Thyroid gland (tissue), 4 donors: ENCODE measurements at regions not wholly inside any gene's neighbourhood (a gene's known extent, or its start where the extent isn't known, plus 50 kb on each side); places are given as distances from the start of the nearest gene placed in this dataset.

ENCODE experiments used
- DNase-seq, 2 donors: peaks; one replicate each; pipeline ENCODE4 v3.0.0-alpha.2; 2019
- H3K27ac ChIP-seq, 3 donors: fragments of 200-600 bp; sonication (generic); 1 replicate in 2 of 3; 2 replicates in 1 of 3; pipeline ENCODE4 v1.5.1; 2016 to 2019; ENCODE audit warnings: mild to moderate bottlenecking in 1 of 3, moderate library complexity in 1 of 3
- H3K27me3 ChIP-seq: fragments of 200-600 bp; sonication (generic); one replicate; pipeline ENCODE4 v1.5.1; 2019
- H3K36me3 ChIP-seq, 2 donors: fragments of 200-600 bp; sonication (generic); one replicate each; pipeline ENCODE4 v1.5.1; 2016 to 2019
- H3K4me1 ChIP-seq, 2 donors: fragments of 200-600 bp; sonication (generic); one replicate each; pipeline ENCODE4 v1.5.1; 2017 to 2019
- H3K4me3 ChIP-seq, 3 donors: fragments of 200-600 bp; sonication (generic); replicated peaks in 1 of 3; 1 replicate in 2 of 3; 2 replicates in 1 of 3; pipeline ENCODE4 v1.5.1; 2016; ENCODE audit warnings: mild to moderate bottlenecking in 1 of 3
- H3K9me3 ChIP-seq: fragments of 200-600 bp; sonication (generic); one replicate; pipeline ENCODE4 v1.5.1; 2017
- POLR2A ChIP-seq, 2 donors: fragments of 450-650 bp; IDR thresholded peaks; one replicate each; pipeline ENCODE4 v1.6.1; 2017; ENCODE audit warnings: antibody characterized with exemption in 2 of 2, mild to moderate bottlenecking in 2 of 2, moderate library complexity in 1 of 2
- WGBS, 2 donors: methylation state at CpG; one replicate each; pipeline ENCODE4 v1.1.5; 2017; 5-methylcytosine and 5-hydroxymethylcytosine counted together
- intact Hi-C: fragments of 100-400 bp; cut with DNase I; formaldehyde crosslinking; loops from one replicate; pipeline ENCODE4 v1.15.1; 2023
- TF ChIP-seq, protein P1 (sequence below), 6 experiments: fragments of 200-600 bp in 3 of 6; fragments of 450-650 bp in 3 of 6; sonication (generic) in 3 of 6; IDR thresholded peaks; one replicate each; pipeline ENCODE4 v1.5.1; 2016 to 2019; ENCODE audit warnings: antibody characterized with exemption in 6 of 6, mild to moderate bottlenecking in 2 of 6, inconsistent platforms in 1 of 6, moderate library complexity in 1 of 6

DNA sequence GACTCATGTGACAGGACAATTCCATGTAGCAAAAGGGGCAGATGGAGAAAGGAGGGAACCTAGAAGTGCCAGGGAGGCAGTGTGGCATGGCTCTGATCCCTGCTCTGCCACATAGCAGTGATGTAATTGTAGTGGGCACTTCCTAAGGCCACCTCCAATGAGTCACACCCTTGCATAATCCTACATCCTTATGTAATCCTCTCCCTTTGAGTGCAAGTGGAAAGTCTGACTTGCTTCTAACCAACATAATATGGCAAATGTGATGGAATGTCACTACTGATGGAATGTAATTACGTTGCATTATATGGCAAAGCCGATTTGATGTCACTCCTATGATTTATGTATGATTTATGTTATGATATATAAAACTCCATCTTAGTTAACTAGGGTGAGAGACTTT lies 72.9 kb upstream of the ATP2C1 start:
- TF ChIP-seq POLR2A (IDR thresholded peaks at IDR 0.05) = no peak
- TF ChIP-seq, protein P1, sequence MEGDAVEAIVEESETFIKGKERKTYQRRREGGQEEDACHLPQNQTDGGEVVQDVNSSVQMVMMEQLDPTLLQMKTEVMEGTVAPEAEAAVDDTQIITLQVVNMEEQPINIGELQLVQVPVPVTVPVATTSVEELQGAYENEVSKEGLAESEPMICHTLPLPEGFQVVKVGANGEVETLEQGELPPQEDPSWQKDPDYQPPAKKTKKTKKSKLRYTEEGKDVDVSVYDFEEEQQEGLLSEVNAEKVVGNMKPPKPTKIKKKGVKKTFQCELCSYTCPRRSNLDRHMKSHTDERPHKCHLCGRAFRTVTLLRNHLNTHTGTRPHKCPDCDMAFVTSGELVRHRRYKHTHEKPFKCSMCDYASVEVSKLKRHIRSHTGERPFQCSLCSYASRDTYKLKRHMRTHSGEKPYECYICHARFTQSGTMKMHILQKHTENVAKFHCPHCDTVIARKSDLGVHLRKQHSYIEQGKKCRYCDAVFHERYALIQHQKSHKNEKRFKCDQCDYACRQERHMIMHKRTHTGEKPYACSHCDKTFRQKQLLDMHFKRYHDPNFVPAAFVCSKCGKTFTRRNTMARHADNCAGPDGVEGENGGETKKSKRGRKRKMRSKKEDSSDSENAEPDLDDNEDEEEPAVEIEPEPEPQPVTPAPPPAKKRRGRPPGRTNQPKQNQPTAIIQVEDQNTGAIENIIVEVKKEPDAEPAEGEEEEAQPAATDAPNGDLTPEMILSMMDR (IDR thresholded peaks at IDR 0.05) = no peak
- Histone ChIP-seq H3K36me3 (no peaks in the 10 kb centered on the region), H3K27ac (no peak overlapping the region), H3K4me3 (no peak overlapping the region), H3K4me1 (no peaks in the 10 kb centered on the region), H3K9me3 (no peaks in the 10 kb centered on the region), H3K27me3 (no peaks in the 10 kb centered on the region)
- DNase-seq = no peak
- intact Hi-C loops = no loop called here
- WGBS, 2 donors = 64 to 92% methylated on average over 2 of the region's 2 CpGs

DNA sequence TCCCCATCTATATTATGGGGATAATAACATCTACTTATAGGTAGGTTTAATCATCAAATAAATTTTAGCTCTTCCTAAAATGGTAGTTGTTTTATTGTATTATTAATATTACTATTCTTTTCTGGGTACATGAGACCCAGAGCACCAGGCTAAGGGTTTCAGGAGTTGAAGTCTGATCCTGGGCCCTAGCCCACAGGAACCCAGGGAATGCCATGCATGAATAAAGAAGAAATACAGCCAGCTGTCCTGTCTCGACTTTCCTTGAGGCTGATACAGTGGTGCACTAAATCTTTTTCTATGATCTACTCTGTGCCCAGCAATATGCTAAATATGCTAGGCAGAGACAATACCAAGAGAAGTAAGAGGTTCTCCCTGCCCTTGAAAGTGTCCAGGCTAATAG lies 72.1 kb upstream of the ATP2C1 start:
- no peaks in the 10 kb centered on the region for H3K9me3 ChIP-seq
- 82 to 87% methylated on average over 1 of the region's 1 CpG for WGBS, 2 donors
- no peak overlapping the region for H3K4me3 ChIP-seq
- TF ChIP-seq, protein P1 (IDR thresholded peaks at IDR 0.05) = no peak
- TF ChIP-seq POLR2A (IDR thresholded peaks at IDR 0.05) = no peak
- H3K36me3 ChIP-seq = no peaks in the 10 kb centered on the region
- intact Hi-C loops = no loop called here
- DNase-seq = no peak
- no peaks in the 10 kb centered on the region for H3K27me3 ChIP-seq
- H3K4me1 ChIP-seq = no peaks in the 10 kb centered on the region
- no peak overlapping the region for H3K27ac ChIP-seq

DNA sequence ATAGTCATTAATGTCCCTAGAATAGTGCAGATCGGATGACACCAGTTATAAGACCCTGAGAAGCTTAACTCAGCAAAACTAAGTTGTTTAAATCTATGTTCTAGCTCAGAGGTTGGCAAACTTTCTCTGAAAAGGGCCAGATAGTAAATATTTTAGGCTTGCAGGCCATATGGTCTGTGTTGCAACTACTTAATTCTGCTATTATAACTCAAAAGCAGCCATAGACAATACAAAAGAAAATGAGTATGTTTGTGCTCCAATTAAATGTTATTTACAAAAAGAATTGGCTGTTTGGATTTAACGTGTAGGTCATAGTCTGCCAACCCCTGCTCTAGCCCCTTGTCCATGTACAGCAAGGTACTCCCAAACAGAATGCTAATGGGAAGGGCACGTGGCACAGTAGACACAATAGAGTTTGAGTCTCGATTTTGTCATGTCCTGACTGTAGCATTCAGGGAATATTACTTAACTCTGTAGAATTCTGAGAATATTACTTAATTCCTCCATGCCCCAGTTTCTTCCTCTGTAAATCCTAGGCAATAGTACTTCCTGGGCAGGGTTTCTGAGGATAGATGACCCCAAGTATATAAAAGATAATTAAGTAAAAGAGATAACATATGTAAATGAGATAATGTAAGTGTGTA lies 70.5 kb upstream of the ATP2C1 start:
- Histone ChIP-seq H3K27ac (no peak overlapping the region), H3K4me1 (no peaks in the 10 kb centered on the region), H3K36me3 (no peaks in the 10 kb centered on the region), H3K4me3 (no peak overlapping the region), H3K9me3 (no peaks in the 10 kb centered on the region), H3K27me3 (no peaks in the 10 kb centered on the region)
- 82 to 86% methylated on average over 4 of the region's 4 CpGs for WGBS, 2 donors
- intact Hi-C loops = no loop called here
- TF ChIP-seq, protein P1 (IDR thresholded peaks at IDR 0.05) = no peak
- TF ChIP-seq POLR2A (IDR thresholded peaks at IDR 0.05) = no peak
- DNase-seq = no peak

DNA sequence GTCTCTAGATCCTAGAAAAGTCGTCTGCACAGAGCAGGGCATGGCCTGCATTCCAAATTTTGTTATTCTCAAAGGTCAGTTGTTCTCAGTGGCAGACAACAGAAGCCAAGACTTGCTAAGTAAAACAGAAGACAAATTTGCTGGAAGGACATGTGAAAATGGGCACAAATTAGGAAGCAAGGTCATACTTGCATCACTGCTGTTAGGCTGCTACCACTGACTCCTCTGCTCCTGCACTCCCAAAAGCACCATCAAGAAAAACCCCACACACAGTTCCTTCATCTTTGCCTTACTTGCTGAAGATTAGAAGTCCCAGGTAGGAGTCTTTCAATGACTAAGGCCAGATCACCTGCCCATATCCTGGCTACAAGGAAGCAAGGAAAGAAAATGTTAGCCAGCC lies 69.9 kb upstream of the ATP2C1 start:
- Histone ChIP-seq H3K9me3 (no peaks in the 10 kb centered on the region), H3K4me1 (no peaks in the 10 kb centered on the region), H3K27ac (no peak overlapping the region), H3K36me3 (no peaks in the 10 kb centered on the region), H3K4me3 (no peak overlapping the region), H3K27me3 (no peaks in the 10 kb centered on the region)
- no peak for DNase-seq
- intact Hi-C loops = no loop called here
- WGBS, 2 donors = 73 to 81% methylated on average over 1 of the region's 1 CpG
- TF ChIP-seq POLR2A (IDR thresholded peaks at IDR 0.05) = no peak
- TF ChIP-seq, protein P1 (IDR thresholded peaks at IDR 0.05) = no peak

DNA sequence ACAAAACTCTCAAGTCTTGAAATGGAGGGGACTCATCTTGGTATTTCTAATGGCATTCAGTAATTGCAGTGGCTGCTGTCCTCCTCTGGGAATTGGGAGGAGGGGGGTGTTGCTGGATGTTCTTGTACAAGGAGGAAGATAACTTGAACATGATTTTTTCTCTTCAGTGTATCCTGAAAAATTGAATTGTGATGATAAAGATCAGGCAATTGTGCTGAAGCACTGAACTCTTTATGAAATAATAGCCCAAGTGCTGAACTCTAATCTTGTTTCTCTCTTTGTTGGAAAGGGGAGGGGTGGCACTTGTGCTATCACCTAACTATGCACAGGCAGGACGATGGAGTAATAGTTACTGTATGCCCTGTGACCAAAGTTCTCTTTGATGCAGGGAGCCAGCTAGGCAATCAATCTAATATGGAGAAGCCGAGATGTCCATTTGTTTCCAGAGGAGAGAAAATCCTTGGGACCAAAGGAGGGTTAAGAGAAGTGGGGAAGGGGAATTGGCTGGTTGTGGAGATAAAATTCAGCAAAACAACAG lies 68.1 kb upstream of the ATP2C1 start:
- no peak for DNase-seq
- Histone ChIP-seq H3K27me3 (no peaks in the 10 kb centered on the region), H3K27ac (no peak overlapping the region), H3K4me3 (no peak overlapping the region), H3K4me1 (no peaks in the 10 kb centered on the region), H3K9me3 (no peaks in the 10 kb centered on the region), H3K36me3 (no peaks in the 10 kb centered on the region)
- no peak for TF ChIP-seq POLR2A (IDR thresholded peaks at IDR 0.05)
- TF ChIP-seq, protein P1 (IDR thresholded peaks at IDR 0.05) = no peak
- 68 to 84% methylated on average over 2 of the region's 2 CpGs for WGBS, 2 donors
- intact Hi-C loops = no loop called here
